Thoracic aorta (tissue), 2 donors: ENCODE measurements at regions not wholly inside any gene's neighbourhood (a gene's known extent, or its start where the extent isn't known, plus 50 kb on each side); places are given as distances from the start of the nearest gene placed in this dataset.

Experiments
- ATAC-seq: fragments of 150-250 bp; one replicate; pipeline ENCODE4 v1.8.0; 2017; ENCODE audit warnings: low read depth; ENCODE audit not compliant: insufficient number of reproducible peaks, low FRiP score
- DNase-seq: peaks from one replicate; pipeline ENCODE4 v3.0.0-alpha.2; 2020; ENCODE audit warnings: low spot score
- H3K27ac ChIP-seq, 2 donors: fragments of 200-600 bp; sonication (generic); 1 replicate in 1 of 2; 2 replicates in 1 of 2; pipeline ENCODE4 v1.5.1; 2016; ENCODE audit warnings: mild to moderate bottlenecking in 2 of 2, moderate library complexity in 2 of 2
- H3K27me3 ChIP-seq: fragments of 200-600 bp; sonication (generic); replicated peaks from 2 replicates; pipeline ENCODE4 v1.6.0; 2016; ENCODE audit warnings: mild to moderate bottlenecking; ENCODE audit not compliant: insufficient read depth
- H3K36me3 ChIP-seq: fragments of 200-600 bp; sonication (generic); one replicate; pipeline ENCODE4 v1.5.1; 2016
- H3K4me1 ChIP-seq, 2 donors: fragments of 200-600 bp; sonication (generic); 1 replicate in 1 of 2; 2 replicates in 1 of 2; pipeline versions ENCODE4 v1.5.1 to v1.6.0; 2016; ENCODE audit warnings: low read depth in 2 of 2, mild to moderate bottlenecking in 1 of 2; ENCODE audit not compliant: control insufficient read depth in 1 of 2
- H3K4me3 ChIP-seq: fragments of 200-600 bp; sonication (generic); 2 replicates; pipeline ENCODE4 v1.5.1; 2016; ENCODE audit warnings: mild to moderate bottlenecking
- H3K9me3 ChIP-seq: fragments of 200-600 bp; sonication (generic); 2 replicates; pipeline ENCODE4 v1.5.1; 2016
- CTCF ChIP-seq: fragments of 200-600 bp; sonication (generic); IDR thresholded peaks from one replicate; pipeline ENCODE4 v1.5.1; 2019; ENCODE audit warnings: antibody characterized with exemption

- H3K9me3 ChIP-seq = no peaks in the 10 kb centered on the region
- H3K4me1 ChIP-seq = no peaks in the 10 kb centered on the region
- no peak for TF ChIP-seq CTCF
- DNase-seq (no peak), ATAC-seq (no peak)
- H3K27ac ChIP-seq = no peak overlapping the region
- H3K36me3 ChIP-seq = no peaks in the 10 kb centered on the region
- H3K4me3 ChIP-seq = no peak overlapping the region
- no peaks in the 10 kb centered on the region for H3K27me3 ChIP-seq
These were observed 413.0 kb downstream of the PREX1 start for GRCh38 chr20:48414786-48415185.

GRCh38 chr20:48411919-48412522 lies 415.8 kb downstream of the PREX1 start:
- DNase-seq (no peak), ATAC-seq (no peak)
- Histone ChIP-seq H3K9me3 (no peaks in the 10 kb centered on the region), H3K27me3 (no peaks in the 10 kb centered on the region), H3K36me3 (no peaks in the 10 kb centered on the region), H3K27ac (no peak overlapping the region), H3K4me1 (no peaks in the 10 kb centered on the region), H3K4me3 (no peak overlapping the region)
- TF ChIP-seq CTCF = no peak

DNA sequence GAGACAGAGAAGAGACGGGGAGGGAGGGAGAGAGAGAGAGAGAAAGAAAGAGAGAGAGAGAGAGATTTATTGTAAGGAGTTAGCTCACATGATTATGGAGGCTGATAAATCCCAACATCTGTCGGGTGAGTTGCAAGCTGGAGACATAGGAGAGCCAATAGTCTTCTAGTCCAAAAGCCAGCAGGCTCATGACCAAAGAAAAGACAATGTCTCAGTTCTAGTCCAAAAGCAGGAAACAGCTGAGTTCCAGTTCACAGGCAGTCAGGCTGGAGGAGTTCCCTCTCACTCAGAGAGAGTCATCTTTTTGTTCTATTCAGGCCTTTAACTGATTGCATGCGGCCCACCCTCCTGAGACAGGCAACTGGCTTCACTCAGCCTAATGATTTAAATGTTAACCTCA lies 416.6 kb downstream of the PREX1 start:
- H3K36me3 ChIP-seq = no peaks in the 10 kb centered on the region
- H3K4me1 ChIP-seq = no peaks in the 10 kb centered on the region
- H3K27ac ChIP-seq = no peak overlapping the region
- ATAC-seq (no peak), DNase-seq (no peak)
- TF ChIP-seq CTCF = no peak
- no peaks in the 10 kb centered on the region for H3K9me3 ChIP-seq
- no peaks in the 10 kb centered on the region for H3K27me3 ChIP-seq
- no peak overlapping the region for H3K4me3 ChIP-seq

DNA sequence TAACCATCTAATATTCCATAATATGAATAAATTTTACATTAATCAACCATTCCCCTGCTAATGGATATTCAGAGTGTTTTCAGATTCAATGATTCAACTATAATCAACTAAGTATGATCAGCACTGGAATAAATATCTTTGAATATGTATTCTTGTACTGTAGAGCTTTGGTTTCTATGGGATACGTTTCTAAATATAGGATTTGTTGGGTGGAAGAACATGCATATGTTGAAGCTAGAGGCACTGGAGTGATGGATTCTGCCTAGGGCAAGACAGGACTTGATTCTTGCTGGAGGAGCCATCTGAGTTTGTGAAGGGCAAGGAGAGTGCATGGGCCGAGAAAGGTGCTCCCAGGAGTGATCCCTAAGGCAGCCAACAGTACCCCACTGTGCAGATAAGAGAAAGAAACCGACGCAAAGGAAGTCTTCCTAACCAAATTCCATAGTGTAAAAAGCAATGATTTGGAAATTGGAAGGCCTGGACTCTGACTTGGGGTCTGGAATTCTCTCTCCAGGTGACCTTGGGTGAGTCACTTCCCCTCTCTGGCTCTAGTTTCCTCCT lies 418.7 kb downstream of the PREX1 start:
- no peaks in the 10 kb centered on the region for H3K4me1 ChIP-seq
- no peaks in the 10 kb centered on the region for H3K9me3 ChIP-seq
- H3K27me3 ChIP-seq = no peaks in the 10 kb centered on the region
- no peak for TF ChIP-seq CTCF
- ATAC-seq (no peak), DNase-seq (no peak)
- H3K36me3 ChIP-seq = no peaks in the 10 kb centered on the region
- H3K27ac ChIP-seq = no peak overlapping the region
- no peak overlapping the region for H3K4me3 ChIP-seq

GRCh38 chr20:48407710-48408109 lies 420.1 kb downstream of the PREX1 start:
- H3K27me3 ChIP-seq = no peaks in the 10 kb centered on the region
- H3K9me3 ChIP-seq = no peaks in the 10 kb centered on the region
- no peak overlapping the region for H3K4me3 ChIP-seq
- TF ChIP-seq CTCF = no peak
- H3K36me3 ChIP-seq = no peaks in the 10 kb centered on the region
- H3K27ac ChIP-seq = no peak overlapping the region
- no peak for ATAC-seq
- DNase-seq = no peak
- H3K4me1 ChIP-seq = no peaks in the 10 kb centered on the region
